ENCODE measurements at regions not wholly inside any gene's neighbourhood (a gene's known extent, or its start where the extent isn't known, plus 50 kb on each side); places are given as distances from the start of the nearest gene placed in this dataset.
"Not testable (repeated sequence)": the region's sequence is repeated elsewhere in the genome, so short reads cannot be mapped to it uniquely, and the experiment has no call there.

GRCh38 chr18:46224181-46224775 lies 120.1 kb downstream of the HAUS1 start:
- intact Hi-C loops (cut with DNase I; ENCODE audit: low total_unique reads) = no loop called here
- peaks cover 7% of the 10 kb centered on the region for H3K4me1 ChIP-seq
- TF ChIP-seq, protein P1, sequence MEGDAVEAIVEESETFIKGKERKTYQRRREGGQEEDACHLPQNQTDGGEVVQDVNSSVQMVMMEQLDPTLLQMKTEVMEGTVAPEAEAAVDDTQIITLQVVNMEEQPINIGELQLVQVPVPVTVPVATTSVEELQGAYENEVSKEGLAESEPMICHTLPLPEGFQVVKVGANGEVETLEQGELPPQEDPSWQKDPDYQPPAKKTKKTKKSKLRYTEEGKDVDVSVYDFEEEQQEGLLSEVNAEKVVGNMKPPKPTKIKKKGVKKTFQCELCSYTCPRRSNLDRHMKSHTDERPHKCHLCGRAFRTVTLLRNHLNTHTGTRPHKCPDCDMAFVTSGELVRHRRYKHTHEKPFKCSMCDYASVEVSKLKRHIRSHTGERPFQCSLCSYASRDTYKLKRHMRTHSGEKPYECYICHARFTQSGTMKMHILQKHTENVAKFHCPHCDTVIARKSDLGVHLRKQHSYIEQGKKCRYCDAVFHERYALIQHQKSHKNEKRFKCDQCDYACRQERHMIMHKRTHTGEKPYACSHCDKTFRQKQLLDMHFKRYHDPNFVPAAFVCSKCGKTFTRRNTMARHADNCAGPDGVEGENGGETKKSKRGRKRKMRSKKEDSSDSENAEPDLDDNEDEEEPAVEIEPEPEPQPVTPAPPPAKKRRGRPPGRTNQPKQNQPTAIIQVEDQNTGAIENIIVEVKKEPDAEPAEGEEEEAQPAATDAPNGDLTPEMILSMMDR (IDR thresholded peaks at IDR 0.05) = no peak
- TF ChIP-seq POLR2A (IDR thresholded peaks at IDR 0.05) = no peak
- H3K27me3 ChIP-seq = no peaks in the 10 kb centered on the region
- H3K36me3 ChIP-seq (ENCODE audit: low read depth, missing control alignments) = no peaks in the 10 kb centered on the region
- H3K27ac ChIP-seq = no peak overlapping the region
- H3K4me3 ChIP-seq = no peak overlapping the region
- DNase-seq = no peak
- no peaks in the 10 kb centered on the region for H3K9me3 ChIP-seq
- 70 to 76% methylated on average over 2 of the region's 2 CpGs for whole genome bisulfite sequencing, 2 donors

DNA sequence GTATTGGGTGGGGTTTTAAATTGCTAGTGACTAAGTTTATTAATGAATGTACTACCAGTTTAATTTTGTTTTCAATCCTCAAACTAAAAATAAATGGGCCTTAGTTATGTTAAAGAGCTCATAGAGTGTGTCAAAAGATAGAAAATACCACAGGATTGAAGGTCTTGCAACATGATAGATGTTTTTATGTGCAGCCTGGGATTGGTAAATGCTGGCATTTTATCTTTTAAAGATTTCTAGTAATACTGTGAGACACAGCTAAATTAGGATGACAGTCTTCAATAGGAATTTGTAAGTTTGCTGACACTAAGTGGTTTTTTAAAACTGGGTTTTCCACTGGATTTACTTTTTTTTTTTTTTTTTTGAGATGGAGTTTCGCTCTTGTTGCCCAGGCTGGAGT lies 122.3 kb downstream of the HAUS1 start:
- Histone ChIP-seq H3K4me1 (peaks cover 7% of the 10 kb centered on the region), H3K36me3 (ENCODE audit: low read depth, missing control alignments) (no peaks in the 10 kb centered on the region), H3K27ac (no peak overlapping the region), H3K4me3 (no peak overlapping the region), H3K9me3 (no peaks in the 10 kb centered on the region), H3K27me3 (no peaks in the 10 kb centered on the region)
- no peak for DNase-seq
- intact Hi-C loops (cut with DNase I; ENCODE audit: low total_unique reads) = no loop called here
- 100% methylated on average over 1 of the region's 1 CpG for WGBS, 2 donors
- TF ChIP-seq, protein P1 (IDR thresholded peaks at IDR 0.05) = no peak
- TF ChIP-seq POLR2A (IDR thresholded peaks at IDR 0.05) = no peak

- H3K4me1 ChIP-seq; H3K4me3 ChIP-seq; H3K27me3 ChIP-seq; H3K27ac ChIP-seq; intact Hi-C loops (cut with DNase I; ENCODE audit: low total_unique reads); DNase-seq; H3K9me3 ChIP-seq; H3K36me3 ChIP-seq (ENCODE audit: low read depth, missing control alignments): not testable (repeated sequence)
- WGBS, 2 donors = 88 to 94% methylated on average over 11 of the region's 11 CpGs
Observed at GRCh38 chr18:46229641-46230040, 125.5 kb downstream of the HAUS1 start.

DNA sequence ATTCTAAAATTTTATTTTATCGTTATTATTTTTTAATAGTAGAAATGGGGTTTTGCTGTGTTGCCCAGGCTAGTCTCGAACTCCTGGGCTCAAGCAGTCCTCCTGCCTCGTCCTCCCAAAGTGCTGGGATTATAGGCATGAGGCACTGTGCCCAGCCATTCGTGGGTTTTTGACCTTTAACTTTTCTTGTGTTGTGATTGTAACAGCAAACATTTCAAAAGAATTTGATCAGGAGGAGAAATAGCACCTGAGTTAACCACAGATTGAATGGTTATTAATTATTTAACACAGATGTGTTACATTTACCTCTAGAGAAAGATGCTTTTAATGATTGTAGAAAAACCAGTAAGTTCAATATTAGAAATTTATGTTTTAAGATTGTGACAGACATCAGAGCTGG lies 132.0 kb downstream of the HAUS1 start:
- Histone ChIP-seq H3K27me3 (no peaks in the 10 kb centered on the region), H3K27ac (no peak overlapping the region), H3K9me3 (no peaks in the 10 kb centered on the region), H3K4me1 (no peaks in the 10 kb centered on the region), H3K36me3 (ENCODE audit: low read depth, missing control alignments) (no peaks in the 10 kb centered on the region), H3K4me3 (no peak overlapping the region)
- 84 to 85% methylated on average over 4 of the region's 4 CpGs for WGBS, 2 donors
- no peak for DNase-seq
- TF ChIP-seq, protein P1 (IDR thresholded peaks at IDR 0.05) = no peak
- no peak for TF ChIP-seq POLR2A (IDR thresholded peaks at IDR 0.05)
- intact Hi-C loops (cut with DNase I; ENCODE audit: low total_unique reads) = no loop called here

DNA sequence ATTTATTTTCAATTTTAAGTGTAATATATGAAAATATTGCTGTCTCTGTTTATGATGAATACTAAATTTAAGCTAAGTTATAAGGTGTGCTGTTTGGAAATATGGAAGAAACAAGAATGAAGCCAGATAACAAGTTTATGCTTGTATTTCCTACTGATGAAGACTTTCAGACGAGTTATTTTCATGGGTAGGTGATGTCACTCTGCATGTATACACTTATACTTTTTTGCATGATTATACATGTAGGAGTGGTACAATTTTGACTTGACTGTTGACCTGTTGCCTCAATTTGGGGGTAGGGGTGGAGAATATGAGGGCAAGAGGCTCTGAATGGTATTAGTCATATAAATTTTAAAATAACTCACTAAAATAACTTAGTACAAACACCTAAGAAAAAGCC lies 133.7 kb downstream of the HAUS1 start:
- intact Hi-C loops (cut with DNase I; ENCODE audit: low total_unique reads) = no loop called here
- H3K4me1 ChIP-seq = no peaks in the 10 kb centered on the region
- no peak for TF ChIP-seq POLR2A (IDR thresholded peaks at IDR 0.05)

DNA sequence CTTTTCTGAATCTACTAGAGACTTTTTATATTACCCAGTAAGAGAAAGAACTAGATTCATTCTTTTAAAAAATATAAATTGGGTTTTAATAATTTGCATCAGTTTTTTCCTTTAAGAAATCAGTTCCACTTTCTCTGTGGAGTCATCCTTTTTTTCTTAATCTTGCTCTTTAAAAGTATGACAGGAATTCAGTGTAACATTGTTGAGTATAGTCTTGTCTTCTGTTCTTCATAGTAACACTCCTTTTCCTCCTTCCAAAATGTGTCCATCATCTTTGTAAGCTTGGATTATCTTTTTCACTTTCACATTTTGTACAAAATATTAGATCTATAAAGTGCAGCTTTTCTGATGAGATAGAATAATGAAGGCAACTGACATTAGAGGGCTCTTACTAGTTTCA lies 135.4 kb downstream of the HAUS1 start:
- Histone ChIP-seq H3K4me1 (no peaks in the 10 kb centered on the region), H3K27me3 (no peaks in the 10 kb centered on the region), H3K36me3 (ENCODE audit: low read depth, missing control alignments) (no peaks in the 10 kb centered on the region), H3K9me3 (no peaks in the 10 kb centered on the region), H3K4me3 (no peak overlapping the region), H3K27ac (no peak overlapping the region)
- no peak for TF ChIP-seq POLR2A (IDR thresholded peaks at IDR 0.05)
- TF ChIP-seq, protein P1 (IDR thresholded peaks at IDR 0.05) = no peak
- intact Hi-C loops (cut with DNase I; ENCODE audit: low total_unique reads) = no loop called here
- no peak for DNase-seq

More for the DNA sequence above, 133.7 kb downstream of the HAUS1 start:
- no peaks in the 10 kb centered on the region for H3K27me3 ChIP-seq
- no peak overlapping the region for H3K27ac ChIP-seq
- H3K36me3 ChIP-seq (ENCODE audit: low read depth, missing control alignments) = no peaks in the 10 kb centered on the region
- WGBS, 2 donors = 92 to 96% methylated on average over 1 of the region's 1 CpG
- H3K4me3 ChIP-seq = no peak overlapping the region
- H3K9me3 ChIP-seq = no peaks in the 10 kb centered on the region
- DNase-seq = no peak
